WTC11 (cell line): ENCODE measurements at regions not wholly inside any gene's neighbourhood (a gene's known extent, or its start where the extent isn't known, plus 50 kb on each side); places are given as distances from the start of the nearest gene placed in this dataset.

ENCODE experiments used
- CREB1 ChIP-seq: sonication (generic); formaldehyde crosslinking; IDR thresholded peaks from 2 replicates; pipeline ENCODE4 v1.8.0; 2023; ENCODE audit warnings: mild to moderate bottlenecking, missing genetic modification reagents
- FOXJ3 ChIP-seq: sonication (generic); formaldehyde crosslinking; IDR thresholded peaks from 2 replicates; pipeline ENCODE4 v1.9.0; 2021; ENCODE audit warnings: missing genetic modification reagents, mild to moderate bottlenecking, borderline replicate concordance
- NFYB ChIP-seq: sonication (generic); formaldehyde crosslinking; conservative IDR thresholded peaks from 2 replicates; pipeline ENCODE4 v1.8.0; 2022; ENCODE audit warnings: low read depth, missing genetic modification reagents
- NR1H2 ChIP-seq: sonication (generic); formaldehyde crosslinking; IDR thresholded peaks from 2 replicates; pipeline ENCODE4 v1.9.0; 2021; ENCODE audit warnings: mild to moderate bottlenecking, moderate library complexity, missing genetic modification reagents
- NR3C1 ChIP-seq: sonication (generic); formaldehyde crosslinking; conservative IDR thresholded peaks from 2 replicates; pipeline ENCODE4 v1.8.1; 2023; ENCODE audit warnings: low read depth, mild to moderate bottlenecking, missing genetic modification reagents
- PRRX2 ChIP-seq: fragments of 250-450 bp; sonication (Bioruptor Pico); IDR thresholded peaks from 2 replicates; pipeline ENCODE4 v1.8.0; 2021; ENCODE audit warnings: mild to moderate bottlenecking
- SP1 ChIP-seq: sonication (generic); formaldehyde crosslinking; conservative IDR thresholded peaks from 2 replicates; pipeline ENCODE4 v1.8.1; 2022; ENCODE audit warnings: missing genetic modification reagents
- ZNF396 ChIP-seq: fragments of 250-450 bp; sonication (Bioruptor Pico); IDR thresholded peaks from 2 replicates; pipeline ENCODE4 v1.8.0; 2021; ENCODE audit warnings: mild to moderate bottlenecking, moderate library complexity, borderline replicate concordance
- TF ChIP-seq, protein P1 (sequence below): sonication (generic); formaldehyde crosslinking; IDR thresholded peaks from 2 replicates; pipeline ENCODE4 v1.8.1; 2023; ENCODE audit warnings: mild to moderate bottlenecking, missing genetic modification reagents, moderate library complexity
- TF ChIP-seq, protein P2 (sequence below): sonication (generic); formaldehyde crosslinking; IDR thresholded peaks from 2 replicates; pipeline ENCODE4 v1.8.1; 2022; ENCODE audit warnings: missing genetic modification reagents, borderline replicate concordance
- TF ChIP-seq, protein P3 (sequence below): sonication (generic); formaldehyde crosslinking; IDR thresholded peaks from 2 replicates; pipeline ENCODE4 v1.8.1; 2022; ENCODE audit warnings: low read depth, mild to moderate bottlenecking, moderate library complexity, missing genetic modification reagents, borderline replicate concordance

DNA sequence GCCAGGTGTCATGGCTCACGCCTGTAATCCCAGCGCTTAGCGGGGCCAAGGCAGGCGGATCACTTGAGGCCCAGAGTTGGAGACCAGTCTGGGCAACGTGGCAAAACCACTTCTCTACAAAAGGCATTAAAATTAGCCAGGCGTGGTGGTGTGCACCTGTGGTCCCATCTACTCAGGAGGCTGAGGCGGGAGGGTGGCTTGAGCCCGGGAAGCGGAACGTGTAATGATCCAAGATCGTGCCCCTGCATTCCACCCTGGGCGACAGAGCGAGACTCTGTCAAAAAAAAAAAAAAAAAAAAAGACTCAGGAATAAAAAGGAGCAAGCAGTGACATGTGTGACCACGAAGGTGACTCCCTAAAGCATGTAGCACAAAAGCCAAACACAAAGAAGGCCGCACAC lies 50.1 kb upstream of the SALL3 start (continued):
- TF ChIP-seq, protein P1, sequence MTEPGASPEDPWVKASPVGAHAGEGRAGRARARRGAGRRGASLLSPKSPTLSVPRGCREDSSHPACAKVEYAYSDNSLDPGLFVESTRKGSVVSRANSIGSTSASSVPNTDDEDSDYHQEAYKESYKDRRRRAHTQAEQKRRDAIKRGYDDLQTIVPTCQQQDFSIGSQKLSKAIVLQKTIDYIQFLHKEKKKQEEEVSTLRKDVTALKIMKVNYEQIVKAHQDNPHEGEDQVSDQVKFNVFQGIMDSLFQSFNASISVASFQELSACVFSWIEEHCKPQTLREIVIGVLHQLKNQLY = no peak
- no peak for TF ChIP-seq ZNF396 (CRISPR knock-in tag)
- no peak for TF ChIP-seq NR1H2 (CRISPR knock-in tag)
- TF ChIP-seq, protein P2, sequence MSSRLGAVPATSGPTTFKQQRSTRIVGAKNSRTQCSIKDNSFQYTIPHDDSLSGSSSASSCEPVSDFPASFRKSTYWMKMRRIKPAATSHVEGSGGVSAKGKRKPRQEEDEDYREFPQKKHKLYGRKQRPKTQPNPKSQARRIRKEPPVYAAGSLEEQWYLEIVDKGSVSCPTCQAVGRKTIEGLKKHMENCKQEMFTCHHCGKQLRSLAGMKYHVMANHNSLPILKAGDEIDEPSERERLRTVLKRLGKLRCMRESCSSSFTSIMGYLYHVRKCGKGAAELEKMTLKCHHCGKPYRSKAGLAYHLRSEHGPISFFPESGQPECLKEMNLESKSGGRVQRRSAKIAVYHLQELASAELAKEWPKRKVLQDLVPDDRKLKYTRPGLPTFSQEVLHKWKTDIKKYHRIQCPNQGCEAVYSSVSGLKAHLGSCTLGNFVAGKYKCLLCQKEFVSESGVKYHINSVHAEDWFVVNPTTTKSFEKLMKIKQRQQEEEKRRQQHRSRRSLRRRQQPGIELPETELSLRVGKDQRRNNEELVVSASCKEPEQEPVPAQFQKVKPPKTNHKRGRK = no peak
- TF ChIP-seq, protein P3, sequence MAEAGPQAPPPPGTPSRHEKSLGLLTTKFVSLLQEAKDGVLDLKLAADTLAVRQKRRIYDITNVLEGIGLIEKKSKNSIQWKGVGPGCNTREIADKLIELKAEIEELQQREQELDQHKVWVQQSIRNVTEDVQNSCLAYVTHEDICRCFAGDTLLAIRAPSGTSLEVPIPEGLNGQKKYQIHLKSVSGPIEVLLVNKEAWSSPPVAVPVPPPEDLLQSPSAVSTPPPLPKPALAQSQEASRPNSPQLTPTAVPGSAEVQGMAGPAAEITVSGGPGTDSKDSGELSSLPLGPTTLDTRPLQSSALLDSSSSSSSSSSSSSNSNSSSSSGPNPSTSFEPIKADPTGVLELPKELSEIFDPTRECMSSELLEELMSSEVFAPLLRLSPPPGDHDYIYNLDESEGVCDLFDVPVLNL (CRISPR knock-in tag) = no peak
- TF ChIP-seq FOXJ3 (CRISPR knock-in tag) = no peak
- no peak for TF ChIP-seq NR3C1 (CRISPR knock-in tag)
- TF ChIP-seq PRRX2 = no peak
- no peak for TF ChIP-seq SP1 (CRISPR knock-in tag)
- no peak for TF ChIP-seq CREB1 (CRISPR knock-in tag)
- no peak for TF ChIP-seq NFYB (CRISPR knock-in tag)
- TF ChIP-seq, all 79 proteins: peak for 0
